Body of pancreas (tissue), 4 donors: ENCODE measurements at regions not wholly inside any gene's neighbourhood (a gene's known extent, or its start where the extent isn't known, plus 50 kb on each side); places are given as distances from the start of the nearest gene placed in this dataset.

ENCODE experiments used
- POLR2A ChIP-seq, 3 donors: fragments of 450-650 bp; IDR thresholded peaks; one replicate each; pipeline ENCODE4 v1.6.1; 2016; ENCODE audit warnings: antibody characterized with exemption in 3 of 3, mild to moderate bottlenecking in 2 of 3
- TF ChIP-seq, protein P1 (sequence below), 7 experiments: fragments of 450-650 bp in 4 of 7; fragments of 200-600 bp in 3 of 7; sonication (generic) in 3 of 7; IDR thresholded peaks; one replicate each; pipeline ENCODE4 v1.5.1; 2016 to 2019; ENCODE audit warnings: antibody characterized with exemption in 7 of 7

DNA sequence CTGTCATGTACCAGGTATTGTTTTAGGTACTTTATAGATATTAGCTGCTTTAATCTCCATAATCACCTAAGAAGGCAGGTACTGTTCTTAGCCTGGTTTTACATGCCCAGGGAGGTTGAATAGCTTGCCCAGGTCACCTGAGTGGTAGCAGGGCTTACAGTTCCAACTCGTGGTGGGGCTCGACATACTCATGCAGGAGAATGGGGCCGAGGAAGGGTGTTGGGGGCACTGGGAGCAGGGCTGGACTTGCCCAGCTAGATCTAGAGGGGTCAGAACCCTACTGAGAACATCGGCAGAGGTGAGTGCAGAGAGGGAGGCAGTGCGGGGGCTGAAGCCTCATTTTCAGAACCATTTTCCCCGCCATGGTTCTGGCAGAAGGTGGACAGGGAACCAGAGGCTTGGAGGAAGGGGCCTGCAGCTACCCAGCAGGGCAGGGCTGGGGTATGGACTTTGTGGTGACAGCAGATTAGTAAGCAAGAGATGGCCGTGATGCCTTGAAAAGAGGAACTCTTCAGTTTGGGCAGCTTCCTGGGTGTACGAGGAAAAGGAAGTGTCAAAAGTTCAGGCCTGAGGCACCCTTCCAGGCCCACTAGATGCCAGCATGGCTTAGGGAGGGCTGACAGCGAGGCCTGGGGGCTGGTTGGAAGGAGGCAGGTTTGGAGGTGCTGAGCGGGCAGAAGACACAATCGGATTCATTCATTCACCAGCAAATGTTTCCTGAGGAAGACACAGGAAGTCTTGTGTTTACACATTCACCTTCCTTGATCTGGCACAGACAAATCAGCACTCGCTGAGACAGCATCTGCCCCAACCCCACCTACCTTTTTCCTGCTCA is 54.7 kb upstream of the LYVE1 start:
- TF ChIP-seq, protein P1, sequence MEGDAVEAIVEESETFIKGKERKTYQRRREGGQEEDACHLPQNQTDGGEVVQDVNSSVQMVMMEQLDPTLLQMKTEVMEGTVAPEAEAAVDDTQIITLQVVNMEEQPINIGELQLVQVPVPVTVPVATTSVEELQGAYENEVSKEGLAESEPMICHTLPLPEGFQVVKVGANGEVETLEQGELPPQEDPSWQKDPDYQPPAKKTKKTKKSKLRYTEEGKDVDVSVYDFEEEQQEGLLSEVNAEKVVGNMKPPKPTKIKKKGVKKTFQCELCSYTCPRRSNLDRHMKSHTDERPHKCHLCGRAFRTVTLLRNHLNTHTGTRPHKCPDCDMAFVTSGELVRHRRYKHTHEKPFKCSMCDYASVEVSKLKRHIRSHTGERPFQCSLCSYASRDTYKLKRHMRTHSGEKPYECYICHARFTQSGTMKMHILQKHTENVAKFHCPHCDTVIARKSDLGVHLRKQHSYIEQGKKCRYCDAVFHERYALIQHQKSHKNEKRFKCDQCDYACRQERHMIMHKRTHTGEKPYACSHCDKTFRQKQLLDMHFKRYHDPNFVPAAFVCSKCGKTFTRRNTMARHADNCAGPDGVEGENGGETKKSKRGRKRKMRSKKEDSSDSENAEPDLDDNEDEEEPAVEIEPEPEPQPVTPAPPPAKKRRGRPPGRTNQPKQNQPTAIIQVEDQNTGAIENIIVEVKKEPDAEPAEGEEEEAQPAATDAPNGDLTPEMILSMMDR (IDR thresholded peaks at IDR 0.05), result no peak
- no peak for TF ChIP-seq POLR2A (IDR thresholded peaks at IDR 0.05)
